A549 (cell line): ENCODE measurements at regions not wholly inside any gene's neighbourhood (a gene's known extent, or its start where the extent isn't known, plus 50 kb on each side); places are given as distances from the start of the nearest gene placed in this dataset.

Experiments
- ESRRA ChIP-seq: fragments of 150-350 bp; IDR thresholded peaks from 2 replicates; pipeline ENCODE4 v1.6.1; 2014; ENCODE audit warnings: mild to moderate bottlenecking, low read length, borderline replicate concordance
- MAX ChIP-seq: IDR thresholded peaks from 2 replicates; pipeline ENCODE4 v1.6.1; 2012
- REST ChIP-seq: fragments of 200-600 bp; sonication (generic); IDR thresholded peaks from 2 replicates; pipeline ENCODE4 v1.6.1; 2016; ENCODE audit warnings: antibody characterized with exemption, mild to moderate bottlenecking, moderate library complexity
- SREBF2 ChIP-seq: fragments of 450-650 bp; IDR thresholded peaks from 2 replicates; pipeline ENCODE4 v1.6.1; 2014; ENCODE audit warnings: mild to moderate bottlenecking, moderate library complexity

- no peak for TF ChIP-seq MAX
- TF ChIP-seq REST: no peak
- no peak for TF ChIP-seq SREBF2
- no peak for TF ChIP-seq ESRRA
These were observed 396.0 kb upstream of the C2CD4B start for GRCh38 chr15:62561059-62561519.
